GM19324 (cell line): ENCODE measurements at regions not wholly inside any gene's neighbourhood (a gene's known extent, or its start where the extent isn't known, plus 50 kb on each side); places are given as distances from the start of the nearest gene placed in this dataset.

ENCODE experiments used
- ATAC-seq: cut with Tn5 transposase; IDR thresholded peaks from one replicate; pipeline ENCODE4 v1.9.1; 2021; ENCODE audit warnings: mild to moderate bottlenecking, moderate library complexity; ENCODE audit not compliant: unreplicated experiment, low FRiP score

- ATAC-seq, result no peak
Measured at GRCh38 chr4:151960449-151961230, 199.8 kb upstream of the GATB start.

- no peak for ATAC-seq
Measured at GRCh38 chr4:151957153-151957552, 196.3 kb upstream of the GATB start.

- no peak for ATAC-seq
Measured at GRCh38 chr4:151955721-151956380, 195.0 kb upstream of the GATB start.

GRCh38 chr4:151953795-151954372 lies 193.1 kb upstream of the GATB start:
- no peak for ATAC-seq

- ATAC-seq, result no peak
Measured at GRCh38 chr4:151953312-151953711, 192.5 kb upstream of the GATB start.

GRCh38 chr4:151952711-151953254 lies 192.0 kb upstream of the GATB start:
- no peak for ATAC-seq

- ATAC-seq, result no peak
Measured at GRCh38 chr4:151952137-151952536, 191.3 kb upstream of the GATB start.

GRCh38 chr4:151951671-151952050 lies 190.9 kb upstream of the GATB start:
- ATAC-seq, result no peak

- ATAC-seq, result no peak
Measured at GRCh38 chr4:151950993-151951670, 190.3 kb upstream of the GATB start.

GRCh38 chr4:151948351-151949016 lies 187.7 kb upstream of the GATB start:
- no peak for ATAC-seq

GRCh38 chr4:151946718-151947117 lies 185.9 kb upstream of the GATB start:
- no peak for ATAC-seq

GRCh38 chr4:151942971-151943370 lies 182.2 kb upstream of the GATB start:
- no peak for ATAC-seq

- ATAC-seq, result no peak
Measured at GRCh38 chr4:151940926-151941617, 180.3 kb upstream of the GATB start.

GRCh38 chr4:151940291-151940690 lies 179.5 kb upstream of the GATB start:
- no peak for ATAC-seq

- ATAC-seq, result no peak
Measured at GRCh38 chr4:151939670-151940069, 178.9 kb upstream of the GATB start.

GRCh38 chr4:151935411-151935810 lies 174.6 kb upstream of the GATB start:
- ATAC-seq, result no peak

GRCh38 chr4:151934766-151935165 lies 174.0 kb upstream of the GATB start:
- no peak for ATAC-seq

- ATAC-seq, result no peak
Measured at GRCh38 chr4:151933122-151933827, 172.5 kb upstream of the GATB start.

GRCh38 chr4:151931563-151931962 lies 170.8 kb upstream of the GATB start:
- ATAC-seq, result no peak
